Activated naive CD8-positive, alpha-beta T cell (primary cell): ENCODE measurements at regions not wholly inside any gene's neighbourhood (a gene's known extent, or its start where the extent isn't known, plus 50 kb on each side); places are given as distances from the start of the nearest gene placed in this dataset.
"Not testable (repeated sequence)": the region's sequence is repeated elsewhere in the genome, so short reads cannot be mapped to it uniquely, and the experiment has no call there.

Experiments used
- H3K27ac Mint-ChIP-seq: one replicate; pipeline ENCODE4 v1.8.0; 2021; ENCODE audit warnings: mixed read lengths
- H3K27me3 Mint-ChIP-seq: one replicate; pipeline ENCODE4 v1.8.0; 2021; ENCODE audit warnings: mixed read lengths
- H3K36me3 Mint-ChIP-seq: one replicate; pipeline ENCODE4 v1.8.0; 2021; ENCODE audit warnings: mixed read lengths
- H3K4me1 Mint-ChIP-seq: one replicate; pipeline ENCODE4 v1.8.0; 2021; ENCODE audit warnings: low read depth, mixed read lengths
- H3K4me3 Mint-ChIP-seq: one replicate; pipeline ENCODE4 v1.8.0; 2021; ENCODE audit warnings: mild to moderate bottlenecking, mixed read lengths
- H3K9me3 Mint-ChIP-seq: one replicate; pipeline ENCODE4 v1.8.0; 2021; ENCODE audit warnings: low read depth, mixed read lengths

DNA sequence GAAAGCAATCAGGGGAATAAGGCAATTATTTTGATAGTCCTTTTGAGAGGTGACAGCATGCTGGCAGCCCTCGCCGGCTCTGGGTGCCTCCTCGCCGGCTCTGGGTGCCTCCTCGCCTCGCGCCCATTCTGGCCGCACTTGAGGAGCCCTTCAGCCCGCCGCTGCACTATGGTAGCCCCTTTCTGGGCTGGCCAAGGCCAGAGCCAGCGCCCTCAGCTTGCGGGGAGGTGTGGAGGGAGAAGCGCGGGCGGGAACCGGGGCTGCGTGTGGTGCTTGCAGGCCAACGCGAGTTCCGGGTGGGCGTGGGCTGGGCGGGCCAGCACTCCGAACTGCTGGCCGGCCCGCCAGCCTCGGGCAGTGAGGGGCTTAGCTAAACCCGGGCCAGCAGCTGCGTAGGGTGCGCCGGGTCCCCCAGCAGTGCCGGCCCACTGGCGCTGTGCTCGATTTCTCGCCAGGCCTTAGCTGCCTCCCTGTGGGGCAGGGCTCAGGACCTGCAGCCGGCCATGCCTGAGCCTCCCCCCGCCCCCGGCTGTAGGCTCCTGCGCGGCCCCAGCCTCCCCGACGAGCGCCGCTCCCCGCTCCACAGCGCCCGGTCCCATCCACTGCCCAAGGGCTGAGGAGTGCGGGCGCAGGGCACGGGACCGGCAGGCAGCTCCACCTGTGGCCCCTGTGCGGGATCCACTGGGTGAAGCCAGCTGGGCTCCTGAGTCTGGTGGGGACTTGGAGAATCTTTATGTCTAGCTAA, 193.5 kb downstream of the ADCYAP1 start:
- H3K9me3 Mint-ChIP-seq, H3K4me3 Mint-ChIP-seq, H3K36me3 Mint-ChIP-seq, H3K4me1 Mint-ChIP-seq, H3K27me3 Mint-ChIP-seq, H3K27ac Mint-ChIP-seq: not testable (repeated sequence)

DNA sequence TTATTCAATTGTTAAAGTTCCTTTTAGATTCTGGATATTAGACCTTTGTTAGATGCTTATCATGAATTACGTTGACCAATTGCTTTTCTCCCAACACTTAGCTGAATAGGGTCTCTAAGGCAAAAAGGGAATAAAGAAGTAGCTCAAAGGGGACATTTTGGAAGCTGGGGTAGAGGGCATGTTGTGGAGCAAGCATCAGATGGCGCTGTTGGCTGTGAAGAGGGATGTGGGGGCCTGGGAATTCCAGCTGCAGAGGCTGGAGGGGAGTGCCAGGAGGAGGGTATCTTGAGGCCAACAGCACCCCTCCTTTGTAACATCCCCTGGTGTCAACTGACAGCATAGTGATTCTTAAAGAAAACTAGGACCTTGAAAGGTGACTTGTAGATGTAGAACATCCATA, 198.2 kb downstream of the ADCYAP1 start:
- Mint-ChIP-seq H3K9me3 (peaks cover 7% of the 10 kb centered on the region), H3K27me3 (no peaks in the 10 kb centered on the region), H3K4me3 (no peak overlapping the region), H3K27ac (no peak overlapping the region), H3K36me3 (no peaks in the 10 kb centered on the region), H3K4me1 (no peaks in the 10 kb centered on the region)

DNA sequence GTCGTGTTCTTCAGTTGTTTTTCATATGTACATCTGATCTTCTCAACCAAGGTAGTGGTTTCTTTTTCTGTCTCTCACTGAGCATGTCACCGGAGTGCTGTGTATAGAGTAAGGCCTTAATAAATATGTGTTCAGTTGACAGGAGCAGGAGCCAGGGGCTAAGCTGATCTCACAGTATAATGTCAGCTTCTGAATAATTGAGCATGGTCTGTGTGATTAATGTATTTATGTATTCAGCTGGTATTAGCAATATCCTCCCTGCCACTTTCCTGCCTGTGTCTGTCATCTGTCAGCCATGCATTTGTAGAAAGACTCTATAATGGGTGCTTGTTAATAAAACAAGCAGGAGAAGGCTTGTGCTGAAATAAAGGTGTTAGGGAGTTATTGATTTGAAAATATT, 198.9 kb downstream of the ADCYAP1 start:
- Mint-ChIP-seq H3K27ac (no peak overlapping the region), H3K9me3 (peaks cover 7% of the 10 kb centered on the region), H3K27me3 (no peaks in the 10 kb centered on the region), H3K4me3 (no peak overlapping the region), H3K36me3 (no peaks in the 10 kb centered on the region), H3K4me1 (no peaks in the 10 kb centered on the region)

DNA sequence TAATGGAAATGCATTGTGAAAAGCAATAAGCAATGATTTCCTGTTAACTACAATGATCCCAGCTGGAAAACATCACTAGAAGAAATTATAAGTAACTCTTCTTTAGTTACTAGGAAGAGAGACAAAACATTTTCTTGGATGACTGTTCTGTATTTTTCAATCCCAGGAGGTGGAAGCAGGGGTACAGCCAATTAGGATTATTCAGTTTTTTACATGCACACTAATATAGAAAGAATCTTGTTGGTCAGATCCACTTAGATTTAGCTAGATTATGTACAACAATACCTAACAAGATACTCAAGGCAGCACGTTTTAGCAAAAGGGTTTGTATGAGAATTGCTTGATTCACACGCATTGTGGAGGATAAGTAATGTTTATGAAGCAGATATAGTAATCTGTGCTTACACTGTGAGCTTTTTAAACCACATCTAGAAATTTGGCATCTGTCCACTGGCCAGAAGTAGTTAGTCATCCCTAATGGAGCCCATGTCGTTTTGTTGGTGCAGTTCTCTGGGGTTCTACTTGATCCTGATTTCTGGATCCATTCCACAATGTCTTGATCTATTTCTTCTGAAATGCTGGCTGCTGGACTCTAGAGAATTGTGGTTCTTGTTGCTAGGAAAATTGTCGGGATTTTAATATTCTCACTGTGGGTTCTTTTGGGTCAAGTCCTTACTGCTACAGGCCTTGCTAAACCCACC, 199.7 kb downstream of the ADCYAP1 start:
- Mint-ChIP-seq H3K4me3 (no peak overlapping the region), H3K9me3 (peaks cover 7% of the 10 kb centered on the region)

DNA sequence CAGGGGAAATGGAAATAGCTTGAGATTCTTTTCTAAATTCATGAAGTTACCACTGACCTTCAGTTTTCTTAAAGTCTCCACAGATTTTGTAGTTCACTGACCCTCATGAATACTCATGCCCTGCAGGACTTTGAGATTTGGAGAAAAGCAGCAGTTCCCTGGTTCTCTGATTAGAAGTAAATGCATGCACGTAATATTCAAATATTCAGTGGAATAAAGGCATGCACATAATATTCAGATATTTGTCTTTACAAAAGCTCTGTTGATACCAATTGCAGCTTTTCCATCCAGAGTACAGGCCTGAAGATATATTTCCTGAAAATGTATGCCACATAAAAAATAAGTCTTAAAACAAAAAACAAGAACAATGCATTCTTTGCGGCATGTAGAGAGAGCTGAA, 219.8 kb downstream of the ADCYAP1 start:
- no peaks in the 10 kb centered on the region for H3K4me1 Mint-ChIP-seq
- no peaks in the 10 kb centered on the region for H3K27me3 Mint-ChIP-seq

More for the DNA sequence above, 199.7 kb downstream of the ADCYAP1 start:
- no peaks in the 10 kb centered on the region for H3K36me3 Mint-ChIP-seq
- no peak overlapping the region for H3K27ac Mint-ChIP-seq
- no peaks in the 10 kb centered on the region for H3K27me3 Mint-ChIP-seq
- H3K4me1 Mint-ChIP-seq, result no peaks in the 10 kb centered on the region

DNA sequence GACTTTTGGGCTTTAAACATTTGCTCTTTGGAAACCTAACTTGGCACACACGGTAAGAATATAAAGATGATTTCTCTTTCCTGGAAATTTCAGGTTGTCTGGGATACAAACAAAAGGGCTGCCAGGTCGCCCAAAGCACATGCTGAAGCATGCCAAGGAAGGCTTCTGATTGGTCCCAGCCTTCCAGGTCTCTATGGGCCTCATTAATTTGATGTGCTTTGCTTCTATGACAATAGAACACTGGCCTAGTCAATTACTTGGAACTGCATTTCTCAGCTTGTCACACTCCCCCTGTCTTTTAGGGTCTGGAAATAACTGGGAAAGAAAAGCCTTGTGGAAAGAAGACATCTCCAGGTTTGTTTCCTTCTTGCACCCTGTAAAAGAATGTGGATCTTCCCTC, 228.9 kb downstream of the ADCYAP1 start:
- H3K36me3 Mint-ChIP-seq, result no peaks in the 10 kb centered on the region
- H3K27me3 Mint-ChIP-seq, result no peaks in the 10 kb centered on the region

More for the DNA sequence above, 219.8 kb downstream of the ADCYAP1 start:
- no peak overlapping the region for H3K27ac Mint-ChIP-seq
- H3K9me3 Mint-ChIP-seq, result peaks cover 6% of the 10 kb centered on the region
- H3K36me3 Mint-ChIP-seq, result no peaks in the 10 kb centered on the region
- no peak overlapping the region for H3K4me3 Mint-ChIP-seq

DNA sequence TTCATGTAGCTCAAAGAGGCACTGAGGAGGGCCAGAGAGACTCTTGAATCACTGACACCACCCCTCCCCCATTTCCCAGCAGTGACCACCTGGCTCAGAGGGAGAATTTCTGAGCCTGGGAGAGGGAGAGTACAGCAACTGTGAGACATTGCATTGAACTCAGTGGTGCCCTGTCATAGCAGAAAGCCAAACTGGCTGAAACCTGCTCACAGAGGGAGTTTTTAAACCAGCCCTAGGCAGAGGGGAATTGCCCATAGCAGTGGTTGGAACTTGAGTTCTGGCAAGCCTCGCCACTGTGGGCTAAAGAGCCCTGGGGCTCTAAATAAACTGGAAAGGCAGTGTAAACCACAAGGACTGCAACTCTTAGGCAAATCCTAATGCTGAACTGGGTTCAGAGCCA, 243.1 kb downstream of the ADCYAP1 start:
- H3K4me1 Mint-ChIP-seq, result no peaks in the 10 kb centered on the region
- H3K36me3 Mint-ChIP-seq, result no peaks in the 10 kb centered on the region
- H3K4me3 Mint-ChIP-seq, result no peak overlapping the region
- no peaks in the 10 kb centered on the region for H3K27me3 Mint-ChIP-seq
- no peak overlapping the region for H3K27ac Mint-ChIP-seq
- peaks cover 16% of the 10 kb centered on the region for H3K9me3 Mint-ChIP-seq

More for the DNA sequence above, 228.9 kb downstream of the ADCYAP1 start:
- H3K9me3 Mint-ChIP-seq, result peaks cover 8% of the 10 kb centered on the region
- no peaks in the 10 kb centered on the region for H3K4me1 Mint-ChIP-seq
- H3K4me3 Mint-ChIP-seq, result no peak overlapping the region
- no peak overlapping the region for H3K27ac Mint-ChIP-seq

DNA sequence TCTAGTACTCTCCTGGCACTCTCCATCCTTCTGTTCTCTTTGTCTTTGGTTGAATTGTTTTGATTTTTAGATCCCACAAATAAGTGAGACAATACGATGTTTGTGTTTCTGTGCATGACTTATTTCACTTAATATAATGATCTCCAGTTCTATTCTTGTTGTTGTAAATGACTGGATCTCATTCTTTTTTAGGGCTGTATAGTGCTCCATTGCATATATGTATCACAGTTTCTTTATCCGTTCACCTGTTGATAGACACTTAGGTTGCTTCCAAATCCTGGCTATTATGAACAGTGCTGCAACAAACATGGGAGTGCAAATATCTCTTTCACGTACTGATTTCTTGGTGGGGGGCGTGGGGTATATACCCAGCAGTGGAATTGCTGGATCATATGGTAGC, 245.0 kb downstream of the ADCYAP1 start:
- Mint-ChIP-seq H3K4me1 (no peaks in the 10 kb centered on the region), H3K9me3 (peaks cover 11% of the 10 kb centered on the region), H3K27ac (no peak overlapping the region), H3K27me3 (no peaks in the 10 kb centered on the region), H3K36me3 (no peaks in the 10 kb centered on the region), H3K4me3 (no peak overlapping the region)

DNA sequence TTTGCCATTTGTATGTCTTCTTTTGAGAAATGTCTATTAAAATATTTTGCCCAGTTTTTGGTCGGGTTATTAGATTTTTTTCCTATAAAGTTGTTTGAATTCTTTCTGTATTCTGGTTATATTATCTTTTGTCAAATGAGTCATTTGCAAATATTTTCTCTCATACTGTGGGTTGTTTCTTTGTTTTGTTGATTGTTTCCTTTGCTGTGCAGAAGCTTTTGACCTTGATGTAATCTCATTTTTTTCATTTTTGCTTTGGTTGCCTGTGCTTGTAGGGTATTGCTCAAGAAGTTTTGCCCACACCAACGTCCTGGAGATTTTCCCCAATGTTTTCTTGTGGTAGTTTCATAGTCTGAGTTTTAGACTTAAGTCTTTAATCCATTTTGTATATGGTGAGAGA, 245.7 kb downstream of the ADCYAP1 start:
- no peak overlapping the region for H3K4me3 Mint-ChIP-seq
- H3K27ac Mint-ChIP-seq, result no peak overlapping the region
- no peaks in the 10 kb centered on the region for H3K27me3 Mint-ChIP-seq
- no peaks in the 10 kb centered on the region for H3K36me3 Mint-ChIP-seq
- H3K9me3 Mint-ChIP-seq, result peaks cover 11% of the 10 kb centered on the region
- no peaks in the 10 kb centered on the region for H3K4me1 Mint-ChIP-seq

DNA sequence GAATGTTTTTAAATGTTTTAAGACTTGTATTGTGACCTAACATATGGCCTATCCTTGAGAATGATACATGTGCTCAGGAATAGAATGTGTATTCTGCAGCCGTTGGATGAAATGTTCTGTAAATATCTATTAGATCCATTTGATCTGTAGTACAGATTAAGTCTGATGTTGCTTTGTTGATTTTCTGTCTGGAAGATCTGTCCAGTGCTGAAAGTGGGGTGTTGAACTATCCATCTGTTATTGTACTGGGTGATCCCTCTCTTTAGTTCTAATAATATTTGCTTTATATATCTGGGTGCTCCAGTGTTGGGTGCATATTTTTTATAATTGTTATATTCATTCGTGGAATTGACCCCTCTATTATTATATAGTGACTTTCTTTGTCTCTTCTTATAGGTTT, 248.3 kb downstream of the ADCYAP1 start:
- H3K27me3 Mint-ChIP-seq, H3K36me3 Mint-ChIP-seq, H3K4me3 Mint-ChIP-seq, H3K4me1 Mint-ChIP-seq, H3K27ac Mint-ChIP-seq, H3K9me3 Mint-ChIP-seq: not testable (repeated sequence)

DNA sequence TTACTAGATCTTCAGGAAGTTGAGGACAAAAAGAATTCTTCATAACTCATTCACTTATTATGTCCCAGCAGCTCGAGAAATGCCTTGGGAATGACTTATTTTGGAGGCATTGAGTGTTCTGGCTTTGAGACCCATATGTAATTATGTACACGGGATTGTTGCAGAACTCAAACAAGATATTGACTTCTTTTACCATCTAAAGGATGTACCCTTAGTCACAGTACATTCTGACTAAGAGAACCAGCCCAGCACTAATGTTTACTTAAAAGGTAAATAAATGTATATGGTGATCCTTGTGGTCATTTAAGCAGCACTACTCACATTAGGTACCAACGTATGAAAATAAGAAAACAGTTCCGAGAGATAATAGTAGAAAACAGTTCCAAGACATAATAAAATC, 268.9 kb downstream of the ADCYAP1 start:
- no peak overlapping the region for H3K4me3 Mint-ChIP-seq

DNA sequence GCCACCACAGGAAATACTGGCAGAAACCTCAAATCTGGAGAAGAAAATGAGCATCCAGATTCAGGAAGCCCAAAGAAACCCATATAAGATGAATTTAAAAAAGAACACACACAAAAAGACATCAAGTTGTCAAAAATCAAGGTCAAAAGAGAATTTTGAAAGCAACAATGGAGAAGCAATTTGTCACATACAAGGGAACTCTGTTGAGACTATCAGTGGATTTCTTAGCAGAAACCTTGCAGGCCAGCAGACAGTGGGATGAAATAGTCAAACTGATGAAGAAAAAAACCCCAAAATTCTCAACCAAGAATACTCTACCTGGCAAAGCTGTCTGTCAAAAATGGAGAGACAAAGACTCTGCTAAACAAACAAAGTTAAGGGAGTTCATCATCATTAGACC, 272.6 kb downstream of the ADCYAP1 start:
- Mint-ChIP-seq H3K9me3 (peaks cover 13% of the 10 kb centered on the region), H3K27me3 (no peaks in the 10 kb centered on the region), H3K27ac (no peak overlapping the region), H3K4me1 (no peaks in the 10 kb centered on the region), H3K36me3 (no peaks in the 10 kb centered on the region), H3K4me3 (no peak overlapping the region)

More for the DNA sequence above, 268.9 kb downstream of the ADCYAP1 start:
- Mint-ChIP-seq H3K4me1 (no peaks in the 10 kb centered on the region), H3K27me3 (no peaks in the 10 kb centered on the region), H3K9me3 (peaks cover 9% of the 10 kb centered on the region), H3K36me3 (no peaks in the 10 kb centered on the region), H3K27ac (no peak overlapping the region)

DNA sequence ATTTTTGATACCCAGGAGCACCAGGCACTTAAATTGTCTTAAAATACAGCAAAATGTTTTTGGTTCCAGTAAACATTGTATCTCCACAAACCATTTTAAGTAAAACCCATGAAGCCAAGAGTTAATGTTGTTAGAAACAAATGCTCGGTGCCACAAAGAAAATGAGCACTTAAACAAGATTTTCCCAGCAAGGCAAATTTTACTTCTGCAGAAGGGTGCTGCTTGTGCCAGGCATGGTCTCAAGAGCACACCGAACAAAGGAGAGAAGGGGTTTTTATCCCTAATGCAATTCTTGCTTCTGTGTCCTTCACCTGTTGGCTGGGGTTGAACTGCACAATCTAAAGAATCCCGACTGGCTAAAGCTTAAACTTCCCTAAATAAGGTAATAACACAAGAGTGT, 286.7 kb downstream of the ADCYAP1 start:
- no peaks in the 10 kb centered on the region for H3K4me1 Mint-ChIP-seq
- H3K4me3 Mint-ChIP-seq, result no peak overlapping the region
- H3K27me3 Mint-ChIP-seq, result no peaks in the 10 kb centered on the region
- H3K36me3 Mint-ChIP-seq, result no peaks in the 10 kb centered on the region
- H3K27ac Mint-ChIP-seq, result no peak overlapping the region
- H3K9me3 Mint-ChIP-seq, result peaks cover 8% of the 10 kb centered on the region

DNA sequence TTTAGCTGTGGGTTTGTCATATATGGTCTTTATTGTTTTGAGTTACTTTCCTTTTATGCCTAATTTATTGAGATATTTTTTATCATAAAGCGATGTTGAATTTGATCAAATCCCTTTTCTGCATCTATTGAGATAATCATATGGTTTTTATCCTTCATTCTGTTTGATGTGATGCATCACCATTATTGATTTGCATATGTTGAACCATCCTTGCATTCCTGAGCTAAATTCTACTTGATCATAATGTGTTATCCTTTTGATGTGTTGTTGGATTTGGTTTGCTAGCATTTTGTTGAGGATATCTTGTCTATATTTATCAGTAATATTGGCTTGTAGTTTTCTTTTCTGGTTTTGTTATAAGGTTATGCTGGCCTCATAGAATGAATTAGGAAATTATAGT, 308.5 kb downstream of the ADCYAP1 start:
- no peak overlapping the region for H3K4me3 Mint-ChIP-seq
- no peaks in the 10 kb centered on the region for H3K4me1 Mint-ChIP-seq
- no peaks in the 10 kb centered on the region for H3K27me3 Mint-ChIP-seq
- H3K36me3 Mint-ChIP-seq, result no peaks in the 10 kb centered on the region
- peaks cover 20% of the 10 kb centered on the region for H3K9me3 Mint-ChIP-seq
- no peak overlapping the region for H3K27ac Mint-ChIP-seq

DNA sequence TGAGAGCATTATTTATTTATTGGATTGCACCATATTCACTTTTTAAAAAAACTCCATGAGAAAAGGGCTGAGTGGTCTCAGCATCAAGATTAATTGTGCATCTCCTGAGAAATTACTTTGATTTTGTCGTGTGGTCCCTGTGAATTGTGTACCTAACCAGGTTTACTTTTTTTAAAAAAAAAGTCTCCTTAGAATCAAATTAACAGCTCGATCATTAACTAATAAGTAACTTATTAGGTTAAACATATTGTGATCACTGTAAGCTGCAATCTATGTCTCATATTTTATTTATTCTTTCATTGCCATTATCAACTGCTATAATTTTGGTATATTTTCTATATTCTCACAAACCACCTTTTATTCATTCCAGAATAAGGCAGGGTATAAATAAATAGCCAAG, 318.2 kb downstream of the ADCYAP1 start:
- no peaks in the 10 kb centered on the region for H3K9me3 Mint-ChIP-seq
- H3K27ac Mint-ChIP-seq, result no peak overlapping the region
- H3K4me1 Mint-ChIP-seq, result no peaks in the 10 kb centered on the region
- no peaks in the 10 kb centered on the region for H3K27me3 Mint-ChIP-seq
- no peaks in the 10 kb centered on the region for H3K36me3 Mint-ChIP-seq
- H3K4me3 Mint-ChIP-seq, result no peak overlapping the region

DNA sequence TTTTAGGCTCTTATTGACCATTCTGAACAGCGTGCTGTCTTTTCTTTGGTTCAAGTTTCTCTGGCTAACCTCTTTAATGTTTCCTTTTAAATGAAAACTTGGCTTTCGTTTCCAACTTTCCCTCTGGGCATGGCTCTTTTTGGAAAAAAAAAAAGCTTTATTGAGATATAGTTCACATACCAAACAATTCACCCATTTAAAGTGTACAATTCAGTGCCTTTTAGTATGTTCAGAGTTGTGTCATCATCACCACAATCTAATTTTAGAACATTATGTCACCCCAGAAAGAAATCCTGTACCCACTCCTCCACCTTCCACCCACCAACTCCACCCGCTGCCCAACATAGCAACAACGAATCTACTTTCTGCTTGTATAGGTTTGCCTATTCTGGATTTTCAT, 322.4 kb downstream of the ADCYAP1 start:
- H3K36me3 Mint-ChIP-seq, result no peaks in the 10 kb centered on the region
- H3K27me3 Mint-ChIP-seq, result no peaks in the 10 kb centered on the region

More for the DNA sequence above, 322.4 kb downstream of the ADCYAP1 start:
- peaks cover 8% of the 10 kb centered on the region for H3K9me3 Mint-ChIP-seq
- H3K27ac Mint-ChIP-seq, result no peak overlapping the region
- H3K4me1 Mint-ChIP-seq, result no peaks in the 10 kb centered on the region
- no peak overlapping the region for H3K4me3 Mint-ChIP-seq
